ENCODE measurements at regions not wholly inside any gene's neighbourhood (a gene's known extent, or its start where the extent isn't known, plus 50 kb on each side); places are given as distances from the start of the nearest gene placed in this dataset.

DNA sequence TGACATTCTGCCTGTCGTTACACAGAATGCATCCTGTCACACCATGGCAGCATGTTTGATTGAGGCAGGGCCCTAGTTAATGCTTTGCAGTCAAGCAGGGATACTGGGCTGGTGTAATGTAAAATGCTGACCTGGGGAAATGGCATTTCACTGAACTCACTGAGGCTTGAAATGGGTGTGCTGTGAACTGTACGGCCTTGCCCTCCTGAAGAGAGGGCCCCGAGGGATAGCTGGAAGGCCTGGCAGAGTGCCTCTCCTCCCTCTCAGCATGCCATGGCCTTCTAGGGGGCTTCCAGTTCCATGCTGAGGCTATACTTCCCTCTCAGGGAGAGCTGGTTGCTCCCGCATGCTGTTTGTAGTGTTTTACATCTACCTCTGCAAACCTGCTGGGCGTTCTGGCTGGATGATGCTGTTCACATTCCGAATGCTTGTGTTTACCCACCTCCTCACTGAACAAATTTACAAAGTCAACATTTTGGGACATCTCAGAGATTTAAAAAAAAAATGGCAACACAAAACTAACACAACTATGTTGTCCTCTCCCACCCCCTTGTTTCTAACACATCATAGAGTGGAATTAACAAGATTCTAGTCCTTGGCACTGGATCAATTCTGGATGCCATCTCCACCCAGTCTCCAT lies 416.7 kb upstream of the CADM1 start:
- TF ChIP-seq, protein P1, sequence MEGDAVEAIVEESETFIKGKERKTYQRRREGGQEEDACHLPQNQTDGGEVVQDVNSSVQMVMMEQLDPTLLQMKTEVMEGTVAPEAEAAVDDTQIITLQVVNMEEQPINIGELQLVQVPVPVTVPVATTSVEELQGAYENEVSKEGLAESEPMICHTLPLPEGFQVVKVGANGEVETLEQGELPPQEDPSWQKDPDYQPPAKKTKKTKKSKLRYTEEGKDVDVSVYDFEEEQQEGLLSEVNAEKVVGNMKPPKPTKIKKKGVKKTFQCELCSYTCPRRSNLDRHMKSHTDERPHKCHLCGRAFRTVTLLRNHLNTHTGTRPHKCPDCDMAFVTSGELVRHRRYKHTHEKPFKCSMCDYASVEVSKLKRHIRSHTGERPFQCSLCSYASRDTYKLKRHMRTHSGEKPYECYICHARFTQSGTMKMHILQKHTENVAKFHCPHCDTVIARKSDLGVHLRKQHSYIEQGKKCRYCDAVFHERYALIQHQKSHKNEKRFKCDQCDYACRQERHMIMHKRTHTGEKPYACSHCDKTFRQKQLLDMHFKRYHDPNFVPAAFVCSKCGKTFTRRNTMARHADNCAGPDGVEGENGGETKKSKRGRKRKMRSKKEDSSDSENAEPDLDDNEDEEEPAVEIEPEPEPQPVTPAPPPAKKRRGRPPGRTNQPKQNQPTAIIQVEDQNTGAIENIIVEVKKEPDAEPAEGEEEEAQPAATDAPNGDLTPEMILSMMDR (conservative IDR thresholded peaks at IDR 0.05 in 1 of 2, IDR thresholded peaks at IDR 0.05 in 1 of 2; ENCODE audit: low read depth in 1 of 2, low read length in 2 of 2): no peak
- no peak for TF ChIP-seq EZH2 (IDR thresholded peaks at IDR 0.05; ENCODE audit: low read length, missing control alignments)
